K562 (cell line): ENCODE measurements at regions not wholly inside any gene's neighbourhood (a gene's known extent, or its start where the extent isn't known, plus 50 kb on each side); places are given as distances from the start of the nearest gene placed in this dataset.

Experiments
- TAF1 ChIP-seq: IDR thresholded peaks from 2 replicates; pipeline ENCODE4 v1.6.1; 2011; ENCODE audit warnings: mild to moderate bottlenecking, low read length, moderate library complexity; ENCODE audit not compliant: insufficient read depth, control insufficient read depth, severe bottlenecking; ENCODE audit errors: extremely low read depth
- ZNF217 ChIP-seq: sonication (generic); formaldehyde crosslinking; IDR thresholded peaks from 2 replicates; pipeline ENCODE4 v1.8.0; 2022; ENCODE audit warnings: mild to moderate bottlenecking, missing genetic modification reagents
- TF ChIP-seq, protein P1 (sequence below), 3 experiments: IDR thresholded peaks in 2 of 3; conservative IDR thresholded peaks in 1 of 3; 2 replicates each; pipeline ENCODE4 v1.5.1; 2011 to 2012; ENCODE audit warnings: low read length in 3 of 3, mild to moderate bottlenecking in 3 of 3, control low read depth in 2 of 3, improper control_type of control experiment in 1 of 3, inconsistent platforms in 1 of 3, low read depth in 1 of 3, mixed read lengths in 1 of 3, moderate library complexity in 1 of 3; ENCODE audit not compliant: insufficient read depth in 2 of 3

DNA sequence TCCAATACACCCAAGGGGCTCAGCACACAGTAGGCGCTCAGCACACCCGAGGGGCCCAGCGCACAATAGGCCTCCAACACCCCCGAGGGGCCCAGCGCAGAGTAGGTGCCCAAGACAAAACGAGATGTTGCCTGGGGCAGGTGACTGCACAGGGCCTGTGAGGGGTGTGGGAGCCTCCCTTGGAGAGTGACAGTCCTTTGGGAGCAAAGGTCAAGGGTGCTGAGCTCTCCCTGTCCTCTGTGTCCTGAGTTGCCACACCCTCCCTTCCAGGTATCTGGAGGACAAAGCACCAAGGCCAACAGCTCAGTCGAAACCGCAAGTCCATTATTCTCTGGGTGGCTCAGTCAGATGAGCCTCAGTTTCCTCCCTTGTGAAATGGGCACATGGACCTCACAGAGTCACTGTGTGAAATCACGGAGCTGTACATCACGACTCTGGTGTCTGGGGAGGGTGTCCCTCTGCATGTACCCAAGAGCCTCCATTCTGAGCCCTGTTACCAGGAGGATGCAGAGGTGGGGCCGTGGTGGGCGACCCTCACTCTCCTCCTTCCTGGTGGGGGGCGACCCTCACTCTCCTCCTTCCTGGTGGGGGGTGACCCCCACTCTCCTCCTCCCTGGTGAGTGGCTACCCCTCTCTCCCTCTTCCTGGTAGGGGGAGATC lies 81.3 kb downstream of the FOXL3 start:
- TF ChIP-seq TAF1: no peak
- TF ChIP-seq, protein P1, sequence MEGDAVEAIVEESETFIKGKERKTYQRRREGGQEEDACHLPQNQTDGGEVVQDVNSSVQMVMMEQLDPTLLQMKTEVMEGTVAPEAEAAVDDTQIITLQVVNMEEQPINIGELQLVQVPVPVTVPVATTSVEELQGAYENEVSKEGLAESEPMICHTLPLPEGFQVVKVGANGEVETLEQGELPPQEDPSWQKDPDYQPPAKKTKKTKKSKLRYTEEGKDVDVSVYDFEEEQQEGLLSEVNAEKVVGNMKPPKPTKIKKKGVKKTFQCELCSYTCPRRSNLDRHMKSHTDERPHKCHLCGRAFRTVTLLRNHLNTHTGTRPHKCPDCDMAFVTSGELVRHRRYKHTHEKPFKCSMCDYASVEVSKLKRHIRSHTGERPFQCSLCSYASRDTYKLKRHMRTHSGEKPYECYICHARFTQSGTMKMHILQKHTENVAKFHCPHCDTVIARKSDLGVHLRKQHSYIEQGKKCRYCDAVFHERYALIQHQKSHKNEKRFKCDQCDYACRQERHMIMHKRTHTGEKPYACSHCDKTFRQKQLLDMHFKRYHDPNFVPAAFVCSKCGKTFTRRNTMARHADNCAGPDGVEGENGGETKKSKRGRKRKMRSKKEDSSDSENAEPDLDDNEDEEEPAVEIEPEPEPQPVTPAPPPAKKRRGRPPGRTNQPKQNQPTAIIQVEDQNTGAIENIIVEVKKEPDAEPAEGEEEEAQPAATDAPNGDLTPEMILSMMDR (IDR thresholded peaks at IDR 0.05 in 2 of 3, conservative IDR thresholded peaks at IDR 0.05 in 1 of 3; ENCODE audit: insufficient read depth in 2 of 3, low read depth in 1 of 3, low read length in 3 of 3): no peak
- TF ChIP-seq ZNF217 (CRISPR knock-in tag): no peak
